Medulla oblongata (tissue), 1 donor: ENCODE measurements at regions not wholly inside any gene's neighbourhood (a gene's known extent, or its start where the extent isn't known, plus 50 kb on each side); places are given as distances from the start of the nearest gene placed in this dataset.
"Not testable (repeated sequence)": the region's sequence is repeated elsewhere in the genome, so short reads cannot be mapped to it uniquely, and the experiment has no call there.

Experiments used
- DNase-seq: peaks from one replicate; pipeline ENCODE4 v3.0.0-alpha.2; 2015; ENCODE audit errors: extremely low spot score

GRCh38 chr5:54821445-54822323, 163.7 kb downstream of the ESM1 start:
- DNase-seq: no peak

GRCh38 chr5:54820346-54821134, 164.9 kb downstream of the ESM1 start:
- DNase-seq: no peak

GRCh38 chr5:54807421-54807820, 178.0 kb downstream of the ESM1 start:
- no peak for DNase-seq

- DNase-seq: no peak
Measured at GRCh38 chr5:54804521-54804920, 180.9 kb downstream of the ESM1 start.

- DNase-seq: no peak
Measured at GRCh38 chr5:54804086-54804485, 181.3 kb downstream of the ESM1 start.

- no peak for DNase-seq
Measured at GRCh38 chr5:54803471-54804011, 181.9 kb downstream of the ESM1 start.

GRCh38 chr5:54799645-54800044, 185.7 kb downstream of the ESM1 start:
- DNase-seq: no peak

- no peak for DNase-seq
Measured at GRCh38 chr5:54795777-54796176, 189.6 kb downstream of the ESM1 start.

GRCh38 chr5:54795284-54795683, 190.1 kb downstream of the ESM1 start:
- no peak for DNase-seq

- no peak for DNase-seq
Measured at GRCh38 chr5:54794135-54794975, 191.0 kb downstream of the ESM1 start.

- no peak for DNase-seq
Measured at GRCh38 chr5:54793468-54794134, 191.8 kb downstream of the ESM1 start.

GRCh38 chr5:54792611-54793404, 192.6 kb downstream of the ESM1 start:
- DNase-seq: no peak

GRCh38 chr5:54787910-54788309, 197.5 kb downstream of the ESM1 start:
- DNase-seq: not testable (repeated sequence)

- peak; percentile 83 for DNase-seq
Measured at GRCh38 chr5:54785729-54786591, 199.4 kb downstream of the ESM1 start.

GRCh38 chr5:54778783-54779182, 206.6 kb downstream of the ESM1 start:
- no peak for DNase-seq

- no peak for DNase-seq
Measured at GRCh38 chr5:54775645-54776044, 209.7 kb downstream of the ESM1 start.

GRCh38 chr5:54774281-54775170, 210.9 kb downstream of the ESM1 start:
- no peak for DNase-seq

- no peak for DNase-seq
Measured at GRCh38 chr5:54772684-54773083, 212.7 kb downstream of the ESM1 start.
